ENCODE measurements at regions not wholly inside any gene's neighbourhood (a gene's known extent, or its start where the extent isn't known, plus 50 kb on each side); places are given as distances from the start of the nearest gene placed in this dataset.

DNA sequence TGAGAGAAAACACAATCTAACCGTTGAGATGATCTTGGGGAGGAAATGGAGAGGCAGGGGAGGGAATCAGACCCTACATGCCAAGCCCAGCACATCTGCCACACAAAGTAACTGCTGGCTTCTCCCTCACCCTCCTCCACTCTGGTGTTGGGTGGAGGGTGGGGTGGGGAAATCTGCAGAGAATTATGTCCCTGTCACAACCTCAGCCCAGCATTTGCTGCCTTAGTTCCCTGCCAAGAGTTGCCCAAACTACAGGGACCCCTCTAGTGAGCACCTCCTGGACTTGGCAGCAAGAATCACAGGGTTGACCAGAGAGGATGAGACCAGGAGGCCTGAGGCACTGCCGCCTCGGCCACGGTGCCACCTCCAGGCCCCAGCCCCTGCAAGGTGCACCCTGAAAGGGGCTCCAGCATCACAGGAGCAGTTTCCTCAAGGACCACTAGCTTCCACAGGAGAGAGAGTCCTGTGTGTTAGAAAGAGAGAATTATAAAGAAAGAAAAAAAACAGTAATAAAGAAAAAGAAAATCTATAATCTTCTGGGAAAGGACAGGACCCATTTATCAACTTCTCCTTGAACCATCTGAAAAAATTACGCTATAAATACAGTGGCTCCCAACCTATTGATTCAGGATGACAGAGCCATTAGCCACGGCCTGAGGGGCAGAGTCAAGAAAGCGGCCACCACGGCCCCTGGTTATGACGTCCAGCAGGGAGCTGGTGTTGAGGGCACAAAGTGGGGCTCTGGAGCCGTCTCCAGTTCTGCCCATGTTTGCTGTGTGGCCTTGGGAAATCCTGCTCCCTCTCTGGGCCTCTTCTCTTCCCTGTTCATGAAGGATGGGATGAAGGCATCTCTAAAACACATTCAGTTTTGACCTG, 451.7 kb downstream of the MATN1 start:
- TF ChIP-seq, protein P1, sequence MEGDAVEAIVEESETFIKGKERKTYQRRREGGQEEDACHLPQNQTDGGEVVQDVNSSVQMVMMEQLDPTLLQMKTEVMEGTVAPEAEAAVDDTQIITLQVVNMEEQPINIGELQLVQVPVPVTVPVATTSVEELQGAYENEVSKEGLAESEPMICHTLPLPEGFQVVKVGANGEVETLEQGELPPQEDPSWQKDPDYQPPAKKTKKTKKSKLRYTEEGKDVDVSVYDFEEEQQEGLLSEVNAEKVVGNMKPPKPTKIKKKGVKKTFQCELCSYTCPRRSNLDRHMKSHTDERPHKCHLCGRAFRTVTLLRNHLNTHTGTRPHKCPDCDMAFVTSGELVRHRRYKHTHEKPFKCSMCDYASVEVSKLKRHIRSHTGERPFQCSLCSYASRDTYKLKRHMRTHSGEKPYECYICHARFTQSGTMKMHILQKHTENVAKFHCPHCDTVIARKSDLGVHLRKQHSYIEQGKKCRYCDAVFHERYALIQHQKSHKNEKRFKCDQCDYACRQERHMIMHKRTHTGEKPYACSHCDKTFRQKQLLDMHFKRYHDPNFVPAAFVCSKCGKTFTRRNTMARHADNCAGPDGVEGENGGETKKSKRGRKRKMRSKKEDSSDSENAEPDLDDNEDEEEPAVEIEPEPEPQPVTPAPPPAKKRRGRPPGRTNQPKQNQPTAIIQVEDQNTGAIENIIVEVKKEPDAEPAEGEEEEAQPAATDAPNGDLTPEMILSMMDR (IDR thresholded peaks at IDR 0.05; ENCODE audit: control extremely low read depth, extremely low read depth, low read depth, missing control alignments) = no peak
- ChIA-PET CTCF (interaction anchor here (1.0 kb wide), 1 partner anchor 39 kb away, joined by 3 read pairs; no protein-coding TSS in a partner anchor), POLR2A (no interaction called here)
- DNase-seq (ENCODE audit: extremely low spot score) = no peak

DNA sequence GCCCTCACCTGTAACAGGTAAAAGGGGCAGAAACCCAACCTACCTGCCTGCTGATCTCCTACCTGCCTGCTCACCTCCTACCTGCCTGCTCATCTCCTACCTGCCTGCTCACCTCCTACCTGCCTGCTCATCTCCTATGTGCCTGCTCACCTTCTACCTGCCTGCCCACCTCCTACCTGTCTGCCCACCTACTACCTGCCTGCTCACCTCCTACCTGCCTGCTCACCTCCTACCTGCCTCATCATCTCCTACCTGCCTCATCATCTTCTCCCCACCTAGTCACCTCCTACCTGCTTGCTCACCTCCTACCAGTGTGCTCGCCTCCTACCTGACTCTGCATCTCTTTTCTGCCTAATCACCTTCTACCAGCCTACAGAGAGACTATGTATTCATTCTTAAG, 452.9 kb downstream of the MATN1 start:
- DNase-seq (ENCODE audit: extremely low spot score) = no peak
- ChIA-PET POLR2A (no interaction called here), CTCF (no interaction called here)
- TF ChIP-seq, protein P1 (IDR thresholded peaks at IDR 0.05; ENCODE audit: control extremely low read depth, extremely low read depth, low read depth, missing control alignments) = no peak

DNA sequence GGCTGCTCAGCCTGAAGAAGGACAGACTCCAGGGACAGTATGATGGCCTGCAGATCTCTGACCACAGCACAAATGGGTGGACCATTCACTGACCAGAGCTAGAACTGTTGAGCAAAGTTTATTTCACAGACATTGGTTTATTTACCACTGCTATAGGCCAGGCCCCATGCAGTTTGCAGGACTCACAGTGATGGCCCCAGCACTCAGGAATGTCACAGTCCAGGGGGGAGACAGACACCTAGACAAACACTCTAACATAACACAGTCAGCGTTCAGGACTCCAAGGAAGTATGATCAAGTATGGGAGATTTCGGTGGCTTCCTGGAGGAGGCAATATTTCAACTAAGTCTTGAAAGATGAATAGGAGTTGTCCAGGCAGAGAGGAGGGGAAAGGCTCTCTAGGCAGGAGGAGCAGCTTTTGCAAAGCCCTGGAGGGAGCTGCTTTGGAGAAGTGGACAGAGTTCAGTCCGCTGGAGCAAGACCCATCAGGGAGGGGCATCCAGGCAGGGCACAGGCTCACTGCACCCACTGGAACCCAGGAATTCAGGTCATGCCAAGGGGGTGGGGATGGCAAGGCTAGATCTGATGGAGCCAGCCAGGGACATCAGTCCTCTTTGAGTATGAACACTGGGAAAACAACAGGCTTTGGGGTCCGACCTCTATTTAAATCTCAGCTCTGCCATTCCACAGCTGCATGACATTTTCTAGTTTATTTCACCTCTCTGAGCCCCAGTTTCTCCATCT, 454.3 kb downstream of the MATN1 start:
- ChIA-PET CTCF (interaction anchor here (1.0 kb wide), 1 partner anchor 15 kb away, joined by 3 read pairs; no protein-coding TSS in a partner anchor), POLR2A (no interaction called here)
- no peak for DNase-seq (ENCODE audit: extremely low spot score)
- TF ChIP-seq, protein P1 (IDR thresholded peaks at IDR 0.05; ENCODE audit: control extremely low read depth, extremely low read depth, low read depth, missing control alignments) = no peak

DNA sequence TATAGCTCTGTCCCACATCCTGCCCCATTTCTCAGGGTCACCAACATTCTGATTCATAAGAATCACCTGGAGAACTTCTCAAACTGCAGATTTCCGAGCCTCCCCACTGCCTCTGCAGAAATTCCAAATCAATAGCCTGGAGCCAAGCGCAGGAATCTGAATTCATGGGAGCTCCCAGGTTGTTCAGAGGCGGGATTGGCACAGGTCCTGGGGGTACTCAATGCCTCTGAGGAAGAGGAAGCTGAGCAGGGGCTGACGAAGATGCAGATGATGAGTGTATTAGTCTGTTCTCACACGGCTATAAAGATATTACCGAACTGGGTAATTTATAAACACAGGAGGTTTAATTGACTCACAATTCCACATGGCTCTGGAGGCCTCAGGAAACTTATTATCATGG, 455.5 kb downstream of the MATN1 start:
- TF ChIP-seq, protein P1 (IDR thresholded peaks at IDR 0.05; ENCODE audit: control extremely low read depth, extremely low read depth, low read depth, missing control alignments) = no peak
- ChIA-PET POLR2A (no interaction called here), CTCF (no interaction called here)
- no peak for DNase-seq (ENCODE audit: extremely low spot score)

DNA sequence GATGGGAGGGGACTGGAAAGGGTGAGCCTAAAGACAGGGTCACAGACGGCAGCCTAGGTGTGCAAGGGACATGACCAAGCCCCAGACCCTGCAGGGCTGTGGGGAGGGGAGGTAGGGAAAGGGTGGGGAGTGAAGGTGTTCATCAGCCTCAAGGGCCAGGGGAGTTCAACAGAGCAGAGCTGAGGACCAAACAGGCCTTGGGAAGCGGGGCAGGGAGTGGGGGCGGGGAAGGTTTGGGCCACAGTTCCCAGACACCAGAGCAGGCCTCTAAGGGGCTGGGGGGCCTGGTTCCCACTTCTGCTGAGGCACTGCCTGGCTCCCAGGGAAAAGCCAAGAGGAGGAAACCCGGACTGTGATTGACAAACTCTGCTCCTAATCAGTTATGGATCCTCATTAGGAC, 456.3 kb downstream of the MATN1 start:
- TF ChIP-seq, protein P1 (IDR thresholded peaks at IDR 0.05; ENCODE audit: control extremely low read depth, extremely low read depth, low read depth, missing control alignments) = no peak
- DNase-seq (ENCODE audit: extremely low spot score) = no peak
- CTCF ChIA-PET = no interaction called here
- POLR2A ChIA-PET = no interaction called here

DNA sequence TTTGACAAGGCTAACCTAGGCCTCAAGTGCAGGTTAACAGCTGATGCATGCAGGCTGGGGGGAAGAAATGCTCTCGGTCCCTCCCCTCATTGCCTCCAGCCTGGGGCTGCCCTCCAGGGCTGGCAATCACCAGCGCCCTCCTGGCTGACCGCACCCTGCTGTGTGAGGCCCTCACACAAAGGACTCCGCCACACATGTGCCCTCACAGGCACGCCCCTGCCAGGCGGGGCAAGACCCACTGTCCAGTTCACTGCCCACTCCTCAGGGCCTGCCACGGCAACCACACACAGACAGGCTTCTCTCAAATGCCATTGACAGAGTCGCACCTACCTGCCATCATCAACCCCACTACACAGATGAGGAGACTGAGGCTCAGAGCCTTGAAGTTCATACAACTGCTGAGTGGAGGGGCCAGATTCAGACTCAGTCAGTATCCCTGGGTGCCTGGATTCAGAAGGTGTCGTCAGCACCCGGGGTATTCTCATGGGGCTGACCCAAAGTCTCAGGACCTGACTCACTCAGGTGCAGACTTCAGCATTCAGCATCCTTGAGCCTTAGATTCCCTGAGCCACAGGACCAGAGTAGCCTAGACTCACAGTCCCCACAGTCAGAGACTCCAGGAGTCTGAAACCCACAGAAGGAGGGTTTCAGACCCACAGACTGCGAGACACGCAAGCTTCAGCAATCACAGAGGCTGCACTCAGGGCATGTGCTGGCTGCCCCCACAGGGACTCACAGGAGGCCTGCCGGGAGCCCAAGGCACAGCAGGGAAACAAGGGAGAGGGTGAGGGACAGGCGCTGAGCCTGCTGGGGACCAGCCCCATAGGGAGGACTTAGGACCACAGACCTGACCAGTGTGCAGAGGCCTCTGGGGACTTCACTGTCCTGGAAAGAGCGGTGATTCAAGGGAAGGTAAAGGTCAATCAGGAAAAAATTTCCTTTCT, 458.0 kb downstream of the MATN1 start:
- TF ChIP-seq, protein P1 (IDR thresholded peaks at IDR 0.05; ENCODE audit: control extremely low read depth, extremely low read depth, low read depth, missing control alignments) = no peak
- ChIA-PET CTCF (no interaction called here), POLR2A (no interaction called here)
- no peak for DNase-seq (ENCODE audit: extremely low spot score)

Measured in GM10248 (cell line).